Kasumi-1 (cell line): ENCODE measurements at regions not wholly inside any gene's neighbourhood (a gene's known extent, or its start where the extent isn't known, plus 50 kb on each side); places are given as distances from the start of the nearest gene placed in this dataset.

ENCODE experiments used
- DNase-seq, 2 experiments: peaks; one replicate each; lab custom pipeline; 2025; lab: John Stamatoyannopoulos, UW

GRCh38 chr18:70382017-70382416 is 93.2 kb downstream of the SOCS6 start:
- no peak for DNase-seq

- DNase-seq, result peak; percentile 34 to 56
These were observed 92.4 kb downstream of the SOCS6 start for GRCh38 chr18:70380915-70381896.
